Osteocyte (in vitro differentiated cells): ENCODE measurements at regions not wholly inside any gene's neighbourhood (a gene's known extent, or its start where the extent isn't known, plus 50 kb on each side); places are given as distances from the start of the nearest gene placed in this dataset.

Experiments
- DNase-seq: peaks from one replicate; pipeline ENCODE4 v3.0.0; 2021; ENCODE audit warnings: mixed read lengths; ENCODE audit not compliant: unreplicated experiment; ENCODE audit errors: extremely low spot score
- H3K27ac Mint-ChIP-seq: one replicate; pipeline ENCODE4 v1.8.0; 2021; ENCODE audit warnings: mild to moderate bottlenecking, mixed read lengths; ENCODE audit not compliant: unreplicated experiment
- H3K27me3 Mint-ChIP-seq: one replicate; pipeline ENCODE4 v1.8.0; 2021; ENCODE audit warnings: mixed read lengths; ENCODE audit not compliant: unreplicated experiment
- H3K36me3 Mint-ChIP-seq: one replicate; pipeline ENCODE4 v1.8.0; 2021; ENCODE audit warnings: mixed read lengths; ENCODE audit not compliant: unreplicated experiment
- H3K4me1 Mint-ChIP-seq: one replicate; pipeline ENCODE4 v1.8.0; 2021; ENCODE audit warnings: mixed read lengths; ENCODE audit not compliant: unreplicated experiment
- H3K4me3 Mint-ChIP-seq: one replicate; pipeline ENCODE4 v1.8.0; 2021; ENCODE audit warnings: mild to moderate bottlenecking, moderate library complexity, mixed read lengths; ENCODE audit not compliant: unreplicated experiment
- H3K9me3 Mint-ChIP-seq: one replicate; pipeline ENCODE4 v1.8.0; 2021; ENCODE audit warnings: mixed read lengths; ENCODE audit not compliant: unreplicated experiment
- CTCF ChIP-seq: fragments of 200-600 bp; sonication (generic); IDR thresholded peaks from 2 replicates; pipeline ENCODE4 v1.5.0; 2021; ENCODE audit warnings: antibody characterized with exemption, mild to moderate bottlenecking, moderate library complexity

DNA sequence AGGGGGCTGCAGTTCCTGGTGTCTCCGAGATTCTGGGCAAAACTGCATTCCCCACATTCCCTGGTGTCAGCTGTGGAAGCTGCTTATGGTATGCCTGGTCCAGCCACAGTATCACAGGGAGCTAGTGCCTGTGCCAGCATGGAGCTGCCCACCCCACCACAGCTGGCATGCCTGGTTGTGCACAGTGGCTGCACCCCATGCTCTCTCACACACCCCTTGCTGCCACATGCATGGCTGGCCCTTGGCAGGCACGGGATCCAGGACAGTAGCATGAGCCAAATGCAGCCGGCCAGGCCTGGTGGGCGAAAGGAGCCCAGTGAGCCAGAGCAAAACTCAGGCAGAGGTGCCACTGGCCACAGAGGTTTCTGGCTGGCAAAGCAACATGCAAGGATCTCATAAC is 418.0 kb upstream of the SPOCK3 start:
- DNase-seq: no peak
- no peak for TF ChIP-seq CTCF
- Mint-ChIP-seq H3K9me3 (no peaks in the 10 kb centered on the region), H3K4me1 (no peaks in the 10 kb centered on the region), H3K27me3 (peaks cover 4% of the 10 kb centered on the region), H3K36me3 (no peaks in the 10 kb centered on the region), H3K4me3 (no peak overlapping the region), H3K27ac (no peak overlapping the region)

- no peaks in the 10 kb centered on the region for H3K27me3 Mint-ChIP-seq
- peak overlapping the region; percentile 77 for H3K4me3 Mint-ChIP-seq
- TF ChIP-seq CTCF: no peak
- no peaks in the 10 kb centered on the region for H3K9me3 Mint-ChIP-seq
- peak overlapping the region; percentile 25 for H3K27ac Mint-ChIP-seq
- H3K36me3 Mint-ChIP-seq: no peaks in the 10 kb centered on the region
- H3K4me1 Mint-ChIP-seq: no peaks in the 10 kb centered on the region
- no peak for DNase-seq
Observed at GRCh38 chr4:167688660-167689142, 403.6 kb upstream of the ANXA10 start.

DNA sequence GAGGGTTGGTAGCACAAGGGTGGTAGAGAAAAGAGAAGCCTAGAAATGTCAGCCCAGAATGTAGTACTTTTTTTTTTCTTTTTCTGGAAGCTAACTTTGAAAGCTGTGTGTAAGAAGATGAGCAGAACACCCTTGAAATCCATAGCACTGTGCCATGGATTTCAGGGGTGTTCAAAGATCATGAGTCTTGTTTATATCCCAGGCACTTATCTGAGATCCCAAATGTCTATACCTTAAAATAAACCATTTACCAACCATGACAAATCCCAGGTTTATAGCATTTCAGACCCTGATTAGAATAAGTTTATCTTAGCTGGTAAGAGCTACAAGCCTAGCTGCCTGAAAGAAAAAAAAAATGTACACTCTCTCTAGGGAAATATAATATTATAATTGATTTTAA is 389.9 kb upstream of the ANXA10 start:
- Mint-ChIP-seq H3K36me3 (no peaks in the 10 kb centered on the region), H3K9me3 (no peaks in the 10 kb centered on the region), H3K4me3 (no peak overlapping the region), H3K27me3 (peaks cover 17% of the 10 kb centered on the region), H3K4me1 (no peaks in the 10 kb centered on the region), H3K27ac (no peak overlapping the region)
- no peak for TF ChIP-seq CTCF
- DNase-seq: no peak

GRCh38 chr4:167711517-167711916 is 380.8 kb upstream of the ANXA10 start:
- H3K4me3 Mint-ChIP-seq: no peak overlapping the region
- no peak for TF ChIP-seq CTCF
- no peak for DNase-seq
- H3K9me3 Mint-ChIP-seq: no peaks in the 10 kb centered on the region
- no peak overlapping the region for H3K27ac Mint-ChIP-seq
- peaks cover 5% of the 10 kb centered on the region for H3K27me3 Mint-ChIP-seq
- H3K4me1 Mint-ChIP-seq: peaks cover 6% of the 10 kb centered on the region
- no peaks in the 10 kb centered on the region for H3K36me3 Mint-ChIP-seq

- DNase-seq: no peak
- Mint-ChIP-seq H3K27ac (no peak overlapping the region), H3K27me3 (no peaks in the 10 kb centered on the region), H3K36me3 (no peaks in the 10 kb centered on the region), H3K4me3 (no peak overlapping the region), H3K9me3 (no peaks in the 10 kb centered on the region), H3K4me1 (peaks cover 6% of the 10 kb centered on the region)
- no peak for TF ChIP-seq CTCF
Observed at GRCh38 chr4:167713756-167714155, 378.6 kb upstream of the ANXA10 start.
